Panc1 (cell line): ENCODE measurements at regions not wholly inside any gene's neighbourhood (a gene's known extent, or its start where the extent isn't known, plus 50 kb on each side); places are given as distances from the start of the nearest gene placed in this dataset.

Experiments used
- ATAC-seq: fragments of 200-7000 bp; cut with Tn5 transposase; 2 replicates; pipeline ENCODE4 v1.9.1; 2020; ENCODE audit warnings: mild to moderate bottlenecking, moderate library complexity
- BruUV-seq: library from RNA; stranded (reverse); fragments of 400-500 nt; replicated peaks from 2 replicates; lab custom pipeline; 2021; lab: Mats Ljungman, UMichigan
- CTCF ChIA-PET: fragments of 300-600 bp; sonication (Branson Sonifier 250); formaldehyde crosslinking; loops from one replicate; lab custom pipeline; 2022; ENCODE audit warnings: antibody characterized with exemption; lab: Charles Lee
- POLR2A ChIA-PET: fragments of 300-600 bp; sonication (Branson Sonifier 250); formaldehyde crosslinking; loops from one replicate; lab custom pipeline; 2022; ENCODE audit warnings: antibody characterized with exemption; lab: Charles Lee
- DNase-seq: peaks from one replicate; pipeline ENCODE4 v3.0.0-alpha.2; 2010; ENCODE audit warnings: low read depth, low spot score
- H3K27ac ChIP-seq: 2 replicates; pipeline ENCODE4 v1.5.1; 2011; ENCODE audit warnings: mild to moderate bottlenecking, low read length, inconsistent platforms
- H3K27me3 ChIP-seq: fragments of 200-500 bp; sonication (Bioruptor generic); 2 replicates; pipeline ENCODE4 v1.6.0; 2014; ENCODE audit warnings: low read length, inconsistent platforms; ENCODE audit not compliant: control insufficient read depth, insufficient read depth
- H3K36me3 ChIP-seq: fragments of 200-500 bp; sonication (Bioruptor generic); 2 replicates; pipeline ENCODE4 v1.5.1; 2014; ENCODE audit warnings: inconsistent platforms, mild to moderate bottlenecking, low read length, moderate library complexity; ENCODE audit not compliant: control insufficient read depth, insufficient read depth
- H3K4me1 ChIP-seq: 2 replicates; pipeline ENCODE4 v1.5.1; 2011; ENCODE audit warnings: inconsistent platforms, mild to moderate bottlenecking, low read length, moderate library complexity; ENCODE audit not compliant: control insufficient read depth, insufficient read depth
- H3K4me3 ChIP-seq, 2 experiments: 2 replicates each; pipeline ENCODE4 v1.5.1; 2011 to 2012; ENCODE audit warnings: low read depth in 2 of 2, low read length in 2 of 2, mild to moderate bottlenecking in 2 of 2, inconsistent platforms in 1 of 2, moderate library complexity in 1 of 2
- H3K9me3 ChIP-seq: fragments of 200-500 bp; sonication (Bioruptor generic); 2 replicates; pipeline ENCODE4 v1.5.1; 2014; ENCODE audit warnings: low read depth, mild to moderate bottlenecking, inconsistent platforms, low read length, moderate library complexity; ENCODE audit not compliant: control insufficient read depth, insufficient read depth
- CTCF ChIP-seq: fragments of 450-650 bp; IDR thresholded peaks from 2 replicates; pipeline ENCODE4 v1.5.1; 2017; ENCODE audit warnings: mild to moderate bottlenecking
- POLR2AphosphoS5 ChIP-seq: IDR thresholded peaks from 2 replicates; pipeline ENCODE4 v1.6.1; 2012; ENCODE audit warnings: mild to moderate bottlenecking, low read depth, low read length, moderate library complexity
- SIN3A ChIP-seq: IDR thresholded peaks from 2 replicates; pipeline ENCODE4 v1.6.1; 2012; ENCODE audit warnings: low read depth, mild to moderate bottlenecking, low read length, moderate library complexity, borderline replicate concordance; ENCODE audit not compliant: insufficient read depth
- TCF7L2 ChIP-seq: IDR thresholded peaks from 2 replicates; pipeline ENCODE4 v1.6.1; 2011; ENCODE audit warnings: mild to moderate bottlenecking, low read depth, low read length, inconsistent platforms
- in situ Hi-C: cut with HindIII; loops from 2 replicates; pipeline ENCODE4 v1.10.0; 2016; ENCODE audit warnings: low sequenced_read_pairs, low pct_unique_long_range_greater_than_20kb
- intact Hi-C: fragments of 100-400 bp; cut with micrococcal nuclease; formaldehyde crosslinking; loops from one replicate; pipeline ENCODE4 v1.10.0; 2022; ENCODE audit not compliant: unreplicated experiment
- TF ChIP-seq, protein P1 (sequence below), 2 experiments: IDR thresholded peaks; 2 replicates each; pipeline ENCODE4 v1.6.1; 2011 to 2012; ENCODE audit warnings: low read depth in 2 of 2, control low read depth in 1 of 2, low read length in 1 of 2, mild to moderate bottlenecking in 1 of 2, moderate library complexity in 1 of 2; ENCODE audit not compliant: insufficient read depth in 1 of 2

DNA sequence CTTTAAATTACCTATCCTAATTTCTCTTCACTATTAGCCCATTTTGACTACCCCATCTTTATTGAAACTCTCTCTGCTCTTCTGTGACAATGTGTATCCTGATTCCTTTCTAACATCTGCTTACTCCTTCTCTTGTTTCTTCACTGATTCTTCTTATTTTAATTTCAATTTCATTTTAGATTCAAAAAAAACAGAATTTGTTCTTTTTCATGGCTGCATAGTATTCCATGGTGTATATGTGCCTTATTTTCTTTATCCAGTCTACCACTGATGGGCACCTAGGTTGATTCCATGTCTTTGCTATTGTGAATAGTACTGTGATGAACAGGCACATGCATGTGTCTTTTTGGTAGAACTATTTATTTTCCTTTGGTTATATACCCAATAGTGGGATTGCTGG lies 120.0 kb upstream of the VAMP7 start:
- ChIA-PET POLR2A (no interaction called here), CTCF (no interaction called here)
- Histone ChIP-seq H3K36me3 (no peaks in the 10 kb centered on the region), H3K27ac (no peak overlapping the region), H3K4me1 (peaks cover under 1% of the 10 kb centered on the region; the same call in 1 of the 2 replicates), H3K9me3 (no peaks in the 10 kb centered on the region), H3K4me3 (no peak overlapping the region), H3K27me3 (no peaks in the 10 kb centered on the region)
- DNase-seq (no peak), ATAC-seq (no peak)
- no peak for TF ChIP-seq SIN3A
- no peak for TF ChIP-seq TCF7L2
- no peak for TF ChIP-seq CTCF
- TF ChIP-seq POLR2AphosphoS5: no peak
- no TSS peak for BruUV-seq
- in situ Hi-C loops: no loop called here
- intact Hi-C loops: no loop called here

GRCh38 chrX:155757046-155757759 lies 123.9 kb upstream of the VAMP7 start:
- Histone ChIP-seq H3K4me1 (no peaks in the 10 kb centered on the region), H3K4me3 (no peak overlapping the region), H3K9me3 (no peaks in the 10 kb centered on the region), H3K27me3 (0 out of 2 replicates have a peak, but pooled peaks cover 4% of the 10 kb centered on the region), H3K27ac (no peak overlapping the region), H3K36me3 (no peaks in the 10 kb centered on the region)
- TF ChIP-seq SIN3A (no peak), CTCF (no peak), TCF7L2 (no peak), POLR2AphosphoS5 (no peak)
- TF ChIP-seq, protein P1, sequence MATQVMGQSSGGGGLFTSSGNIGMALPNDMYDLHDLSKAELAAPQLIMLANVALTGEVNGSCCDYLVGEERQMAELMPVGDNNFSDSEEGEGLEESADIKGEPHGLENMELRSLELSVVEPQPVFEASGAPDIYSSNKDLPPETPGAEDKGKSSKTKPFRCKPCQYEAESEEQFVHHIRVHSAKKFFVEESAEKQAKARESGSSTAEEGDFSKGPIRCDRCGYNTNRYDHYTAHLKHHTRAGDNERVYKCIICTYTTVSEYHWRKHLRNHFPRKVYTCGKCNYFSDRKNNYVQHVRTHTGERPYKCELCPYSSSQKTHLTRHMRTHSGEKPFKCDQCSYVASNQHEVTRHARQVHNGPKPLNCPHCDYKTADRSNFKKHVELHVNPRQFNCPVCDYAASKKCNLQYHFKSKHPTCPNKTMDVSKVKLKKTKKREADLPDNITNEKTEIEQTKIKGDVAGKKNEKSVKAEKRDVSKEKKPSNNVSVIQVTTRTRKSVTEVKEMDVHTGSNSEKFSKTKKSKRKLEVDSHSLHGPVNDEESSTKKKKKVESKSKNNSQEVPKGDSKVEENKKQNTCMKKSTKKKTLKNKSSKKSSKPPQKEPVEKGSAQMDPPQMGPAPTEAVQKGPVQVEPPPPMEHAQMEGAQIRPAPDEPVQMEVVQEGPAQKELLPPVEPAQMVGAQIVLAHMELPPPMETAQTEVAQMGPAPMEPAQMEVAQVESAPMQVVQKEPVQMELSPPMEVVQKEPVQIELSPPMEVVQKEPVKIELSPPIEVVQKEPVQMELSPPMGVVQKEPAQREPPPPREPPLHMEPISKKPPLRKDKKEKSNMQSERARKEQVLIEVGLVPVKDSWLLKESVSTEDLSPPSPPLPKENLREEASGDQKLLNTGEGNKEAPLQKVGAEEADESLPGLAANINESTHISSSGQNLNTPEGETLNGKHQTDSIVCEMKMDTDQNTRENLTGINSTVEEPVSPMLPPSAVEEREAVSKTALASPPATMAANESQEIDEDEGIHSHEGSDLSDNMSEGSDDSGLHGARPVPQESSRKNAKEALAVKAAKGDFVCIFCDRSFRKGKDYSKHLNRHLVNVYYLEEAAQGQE (IDR thresholded peaks at IDR 0.05; ENCODE audit: insufficient read depth in 1 of 2, low read depth in 2 of 2, low read length in 1 of 2): no peak
- CTCF ChIA-PET: no interaction called here
- DNase-seq: no peak
- POLR2A ChIA-PET: no interaction called here
- no peak for ATAC-seq
- no TSS peak for BruUV-seq
- in situ Hi-C loops: no loop called here
- intact Hi-C loops: no loop called here
